GM21786 (cell line): ENCODE measurements at regions not wholly inside any gene's neighbourhood (a gene's known extent, or its start where the extent isn't known, plus 50 kb on each side); places are given as distances from the start of the nearest gene placed in this dataset.
"Not testable (repeated sequence)": the region's sequence is repeated elsewhere in the genome, so short reads cannot be mapped to it uniquely, and the experiment has no call there.

Experiments used
- ATAC-seq: cut with Tn5 transposase; IDR thresholded peaks from one replicate; pipeline ENCODE4 v1.9.1; 2021; ENCODE audit not compliant: unreplicated experiment

- ATAC-seq = no peak
These were observed 66.7 kb upstream of the SMARCAD1 start for GRCh38 chr4:94141001-94141400.

- ATAC-seq = not testable (repeated sequence)
These were observed 59.6 kb upstream of the SMARCAD1 start for GRCh38 chr4:94148052-94148451.

GRCh38 chr4:94152466-94152865 is 55.2 kb upstream of the SMARCAD1 start:
- ATAC-seq = no peak

GRCh38 chr4:94155404-94155803 is 52.3 kb upstream of the SMARCAD1 start:
- not testable (repeated sequence) for ATAC-seq

- ATAC-seq = no peak
These were observed 50.8 kb upstream of the SMARCAD1 start for GRCh38 chr4:94156826-94157225.
